Caco-2 (cell line): ENCODE measurements at regions not wholly inside any gene's neighbourhood (a gene's known extent, or its start where the extent isn't known, plus 50 kb on each side); places are given as distances from the start of the nearest gene placed in this dataset.

ENCODE experiments used
- BruUV-seq: library from RNA; stranded (reverse); fragments of 400-500 nt; replicated peaks from 2 replicates; lab custom pipeline; 2021; lab: Mats Ljungman, UMichigan
- CTCF ChIA-PET: fragments of 300-600 bp; sonication (Branson Sonifier 250); formaldehyde crosslinking; loops from one replicate; lab custom pipeline; 2022; ENCODE audit warnings: antibody characterized with exemption; lab: Charles Lee
- POLR2A ChIA-PET: fragments of 300-600 bp; sonication (Branson Sonifier 250); formaldehyde crosslinking; loops from one replicate; lab custom pipeline; 2022; ENCODE audit warnings: antibody characterized with exemption; lab: Charles Lee
- DNase-seq, 2 experiments: peaks; one replicate each; pipeline versions ENCODE4 v3.0.0 to v3.0.0-alpha.2; 2020 to 2022
- H3K27me3 ChIP-seq: replicated peaks from 2 replicates; pipeline ENCODE4 v1.6.0; 2011; ENCODE audit warnings: low read length; ENCODE audit not compliant: control insufficient read depth, insufficient read depth
- H3K36me3 ChIP-seq: 2 replicates; pipeline ENCODE4 v1.5.1; 2011; ENCODE audit warnings: low read length; ENCODE audit not compliant: control insufficient read depth, insufficient read depth
- H3K4me1 ChIP-seq: fragments of 250-450 bp; sonication (Bioruptor Pico); 2 replicates; pipeline ENCODE4 v1.5.1; 2020; ENCODE audit warnings: mild to moderate bottlenecking
- H3K4me3 ChIP-seq: 2 replicates; pipeline ENCODE4 v1.5.1; 2011; ENCODE audit warnings: low read depth, mild to moderate bottlenecking, control low read depth, low read length
- H3K9me3 ChIP-seq: fragments of 250-450 bp; sonication (Bioruptor Pico); 2 replicates; pipeline ENCODE4 v1.5.1; 2020; ENCODE audit warnings: mild to moderate bottlenecking, moderate library complexity
- H3K27ac Mint-ChIP-seq: one replicate; pipeline ENCODE4 v1.8.0; 2022; ENCODE audit warnings: mixed read lengths; ENCODE audit not compliant: unreplicated experiment
- H3K27me3 Mint-ChIP-seq: one replicate; pipeline ENCODE4 v1.8.0; 2022; ENCODE audit warnings: mixed read lengths; ENCODE audit not compliant: insufficient read depth, unreplicated experiment
- H3K36me3 Mint-ChIP-seq: one replicate; pipeline ENCODE4 v1.8.0; 2022; ENCODE audit warnings: mild to moderate bottlenecking, mixed read lengths; ENCODE audit not compliant: insufficient read depth, unreplicated experiment
- H3K4me1 Mint-ChIP-seq: one replicate; pipeline ENCODE4 v1.8.0; 2022; ENCODE audit warnings: low read depth, mixed read lengths; ENCODE audit not compliant: unreplicated experiment
- H3K4me3 Mint-ChIP-seq: one replicate; pipeline ENCODE4 v1.8.0; 2022; ENCODE audit warnings: mild to moderate bottlenecking, moderate library complexity, mixed read lengths; ENCODE audit not compliant: unreplicated experiment
- H3K9me3 Mint-ChIP-seq: one replicate; pipeline ENCODE4 v1.8.0; 2022; ENCODE audit warnings: mixed read lengths; ENCODE audit not compliant: unreplicated experiment
- CTCF ChIP-seq, 2 experiments: fragments of 200-600 bp in 1 of 2; IDR thresholded peaks; 1 replicate in 1 of 2; 2 replicates in 1 of 2; pipeline versions ENCODE4 v1.5.1 to v1.8.0; 2011 to 2022; ENCODE audit warnings: antibody characterized with exemption in 1 of 2, control low read depth in 1 of 2, inconsistent platforms in 1 of 2, low read depth in 1 of 2, low read length in 1 of 2, mild to moderate bottlenecking in 1 of 2, moderate library complexity in 1 of 2; ENCODE audit not compliant: insufficient read depth in 1 of 2, severe bottlenecking in 1 of 2, unreplicated experiment in 1 of 2
- intact Hi-C: fragments of 100-400 bp; cut with micrococcal nuclease; formaldehyde crosslinking; loops from one replicate; pipeline ENCODE4 v1.10.0; 2022; ENCODE audit not compliant: unreplicated experiment

GRCh38 chr15:70195587-70196305 lies 98.0 kb upstream of the TLE3 start:
- H3K4me3 Mint-ChIP-seq = no peak overlapping the region
- peaks cover 19% of the 10 kb centered on the region for H3K4me1 Mint-ChIP-seq
- Histone ChIP-seq H3K36me3 (no peaks in the 10 kb centered on the region), H3K4me1 (peaks cover 40% of the 10 kb centered on the region), H3K4me3 (no peak overlapping the region), H3K27me3 (no peaks in the 10 kb centered on the region), H3K9me3 (0 out of 2 replicates have a peak, but pooled peaks cover 6% of the 10 kb centered on the region)
- ChIA-PET POLR2A (no interaction called here), CTCF (no interaction called here)
- TF ChIP-seq CTCF (IDR thresholded peaks at IDR 0.05; ENCODE audit: insufficient read depth in 1 of 2, low read depth in 1 of 2, low read length in 1 of 2, severe bottlenecking in 1 of 2, unreplicated experiment in 1 of 2) = no peak
- H3K27ac Mint-ChIP-seq = no peak overlapping the region
- no TSS peak for BruUV-seq
- no peak for DNase-seq
- H3K27me3 Mint-ChIP-seq = no peaks in the 10 kb centered on the region
- peaks cover 13% of the 10 kb centered on the region for H3K9me3 Mint-ChIP-seq
- H3K36me3 Mint-ChIP-seq = no peaks in the 10 kb centered on the region
- intact Hi-C loops = no loop called here

GRCh38 chr15:70195171-70195570 lies 97.5 kb upstream of the TLE3 start:
- no peak overlapping the region for H3K4me3 ChIP-seq
- no TSS peak for BruUV-seq
- no peaks in the 10 kb centered on the region for H3K27me3 ChIP-seq
- peaks cover 40% of the 10 kb centered on the region for H3K4me1 ChIP-seq
- H3K27ac Mint-ChIP-seq = no peak overlapping the region
- peaks cover 13% of the 10 kb centered on the region for H3K9me3 Mint-ChIP-seq
- no peaks in the 10 kb centered on the region for H3K36me3 Mint-ChIP-seq
- no peak overlapping the region for H3K4me3 Mint-ChIP-seq
- TF ChIP-seq CTCF (IDR thresholded peaks at IDR 0.05; ENCODE audit: insufficient read depth in 1 of 2, low read depth in 1 of 2, low read length in 1 of 2, severe bottlenecking in 1 of 2, unreplicated experiment in 1 of 2) = no peak
- ChIA-PET CTCF (no interaction called here), POLR2A (no interaction called here)
- H3K4me1 Mint-ChIP-seq = peaks cover 19% of the 10 kb centered on the region
- H3K9me3 ChIP-seq = 0 out of 2 replicates have a peak, but pooled peaks cover 6% of the 10 kb centered on the region
- H3K27me3 Mint-ChIP-seq = no peaks in the 10 kb centered on the region
- DNase-seq = no peak
- intact Hi-C loops = no loop called here
- no peaks in the 10 kb centered on the region for H3K36me3 ChIP-seq

- 0 out of 2 replicates have a peak, but pooled peaks cover 6% of the 10 kb centered on the region for H3K9me3 ChIP-seq
- DNase-seq = no peak
- TF ChIP-seq CTCF (IDR thresholded peaks at IDR 0.05; ENCODE audit: insufficient read depth in 1 of 2, low read depth in 1 of 2, low read length in 1 of 2, severe bottlenecking in 1 of 2, unreplicated experiment in 1 of 2) = no peak
- intact Hi-C loops = no loop called here
- no peak overlapping the region for H3K4me3 Mint-ChIP-seq
- no peaks in the 10 kb centered on the region for H3K36me3 Mint-ChIP-seq
- no peak overlapping the region for H3K27ac Mint-ChIP-seq
- H3K27me3 Mint-ChIP-seq = no peaks in the 10 kb centered on the region
- H3K9me3 Mint-ChIP-seq = peaks cover 13% of the 10 kb centered on the region
- peaks cover 19% of the 10 kb centered on the region for H3K4me1 Mint-ChIP-seq
- BruUV-seq = no TSS peak
- H3K4me1 ChIP-seq = peaks cover 40% of the 10 kb centered on the region
- ChIA-PET POLR2A (no interaction called here), CTCF (no interaction called here)
- H3K36me3 ChIP-seq = no peaks in the 10 kb centered on the region
- no peak overlapping the region for H3K4me3 ChIP-seq
- no peaks in the 10 kb centered on the region for H3K27me3 ChIP-seq
These were observed 96.5 kb upstream of the TLE3 start for GRCh38 chr15:70194266-70194665.
